Left ventricle myocardium inferior (tissue), 1 donor: ENCODE measurements at regions not wholly inside any gene's neighbourhood (a gene's known extent, or its start where the extent isn't known, plus 50 kb on each side); places are given as distances from the start of the nearest gene placed in this dataset.
A peak's percentile ranks its signal among the peaks of the same experiment; 100 is the strongest.

Source experiments
- DNase-seq: peaks from one replicate; pipeline ENCODE4 v3.0.0-alpha.2; 2020
- H3K27ac ChIP-seq: fragments of 200-600 bp; replicated peaks from 2 replicates; pipeline ENCODE4 v1.8.0; 2021
- H3K27me3 ChIP-seq: fragments of 200-600 bp; 2 replicates; pipeline ENCODE4 v1.8.0; 2021; ENCODE audit warnings: low read depth
- H3K36me3 ChIP-seq: fragments of 200-600 bp; 2 replicates; pipeline ENCODE4 v1.8.0; 2021
- H3K4me1 ChIP-seq: fragments of 200-600 bp; 2 replicates; pipeline ENCODE4 v1.8.0; 2021
- H3K4me3 ChIP-seq: fragments of 200-600 bp; 2 replicates; pipeline ENCODE4 v1.8.0; 2021; ENCODE audit warnings: mild to moderate bottlenecking, moderate library complexity
- H3K9me3 ChIP-seq: fragments of 200-600 bp; replicated peaks from 2 replicates; pipeline ENCODE4 v1.8.0; 2021
- intact Hi-C: fragments of 100-400 bp; cut with micrococcal nuclease; formaldehyde crosslinking; loops from one replicate; pipeline ENCODE4 v1.11.0; 2022
- TF ChIP-seq, protein P1 (sequence below): fragments of 200-600 bp; IDR thresholded peaks from 2 replicates; pipeline ENCODE4 v1.8.0; 2021; ENCODE audit warnings: antibody characterized with exemption, mild to moderate bottlenecking, borderline replicate concordance
- donor health status: DM: no; HTN: yes; CAD: no; lungs with severe emphysema.

GRCh38 chr17:33501185-33501584, 208.1 kb upstream of the ASIC2 start:
- Histone ChIP-seq H3K9me3 (no peaks in the 10 kb centered on the region), H3K27ac (no peak overlapping the region), H3K36me3 (no peaks in the 10 kb centered on the region), H3K27me3 (peaks cover 23% of the 10 kb centered on the region), H3K4me3 (no peak overlapping the region), H3K4me1 (peaks cover 10% of the 10 kb centered on the region)
- intact Hi-C loops = no loop called here
- TF ChIP-seq, protein P1, sequence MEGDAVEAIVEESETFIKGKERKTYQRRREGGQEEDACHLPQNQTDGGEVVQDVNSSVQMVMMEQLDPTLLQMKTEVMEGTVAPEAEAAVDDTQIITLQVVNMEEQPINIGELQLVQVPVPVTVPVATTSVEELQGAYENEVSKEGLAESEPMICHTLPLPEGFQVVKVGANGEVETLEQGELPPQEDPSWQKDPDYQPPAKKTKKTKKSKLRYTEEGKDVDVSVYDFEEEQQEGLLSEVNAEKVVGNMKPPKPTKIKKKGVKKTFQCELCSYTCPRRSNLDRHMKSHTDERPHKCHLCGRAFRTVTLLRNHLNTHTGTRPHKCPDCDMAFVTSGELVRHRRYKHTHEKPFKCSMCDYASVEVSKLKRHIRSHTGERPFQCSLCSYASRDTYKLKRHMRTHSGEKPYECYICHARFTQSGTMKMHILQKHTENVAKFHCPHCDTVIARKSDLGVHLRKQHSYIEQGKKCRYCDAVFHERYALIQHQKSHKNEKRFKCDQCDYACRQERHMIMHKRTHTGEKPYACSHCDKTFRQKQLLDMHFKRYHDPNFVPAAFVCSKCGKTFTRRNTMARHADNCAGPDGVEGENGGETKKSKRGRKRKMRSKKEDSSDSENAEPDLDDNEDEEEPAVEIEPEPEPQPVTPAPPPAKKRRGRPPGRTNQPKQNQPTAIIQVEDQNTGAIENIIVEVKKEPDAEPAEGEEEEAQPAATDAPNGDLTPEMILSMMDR = no peak
- no peak for DNase-seq

DNA sequence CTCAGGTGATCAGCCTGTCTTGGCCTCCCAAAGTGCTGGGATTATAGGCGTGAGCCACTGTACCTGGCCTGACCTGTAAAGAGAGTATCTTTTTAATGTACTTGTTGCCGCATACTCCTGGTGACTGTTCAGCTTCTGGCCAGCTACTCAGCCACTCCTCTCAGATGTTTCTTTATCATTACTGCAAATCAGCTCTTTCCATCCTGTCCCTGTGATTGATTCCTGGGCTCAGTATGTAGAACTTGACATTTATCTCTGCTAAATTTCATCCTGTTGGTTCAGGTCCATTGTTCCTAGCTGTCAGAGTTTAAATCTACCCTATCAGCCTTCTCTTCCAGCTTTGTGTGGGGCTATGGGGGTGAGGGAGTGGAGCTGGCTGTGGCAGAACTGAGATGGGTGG, 211.5 kb upstream of the ASIC2 start:
- H3K27ac ChIP-seq = no peak overlapping the region
- intact Hi-C loops = no loop called here
- TF ChIP-seq, protein P1 = no peak
- H3K36me3 ChIP-seq = no peaks in the 10 kb centered on the region
- peaks cover 34% of the 10 kb centered on the region for H3K27me3 ChIP-seq
- no peak for DNase-seq
- no peak overlapping the region for H3K4me3 ChIP-seq
- no peaks in the 10 kb centered on the region for H3K9me3 ChIP-seq
- peaks cover 10% of the 10 kb centered on the region for H3K4me1 ChIP-seq

- Histone ChIP-seq H3K27ac (peak overlapping the region; percentile 53), H3K4me3 (no peak overlapping the region), H3K4me1 (no peaks in the 10 kb centered on the region), H3K27me3 (peaks cover 49% of the 10 kb centered on the region), H3K36me3 (no peaks in the 10 kb centered on the region), H3K9me3 (no peaks in the 10 kb centered on the region)
- DNase-seq = no peak
- intact Hi-C loops = no loop called here
- TF ChIP-seq, protein P1 = no peak
Observed at GRCh38 chr17:33506889-33507650, 214.0 kb upstream of the ASIC2 start.

DNA sequence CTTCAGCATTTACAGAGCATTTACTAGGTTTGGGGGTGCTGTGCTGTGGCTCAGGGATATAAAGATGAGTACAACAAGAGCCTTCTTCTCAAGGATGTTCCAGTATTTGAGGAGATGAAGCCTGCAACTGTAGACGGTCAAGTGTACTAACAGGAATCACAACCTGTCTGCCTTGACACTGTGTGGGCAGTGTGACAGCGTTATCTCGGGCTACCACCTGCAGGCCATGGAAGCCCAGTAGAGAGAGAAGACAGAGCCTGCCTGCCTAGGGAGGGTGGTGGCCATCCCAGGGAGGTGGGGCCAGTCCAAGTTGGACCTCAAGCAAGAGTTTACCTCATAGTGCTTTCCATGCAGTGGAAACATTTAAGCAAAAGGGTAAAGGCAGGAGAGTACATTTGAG, 215.1 kb upstream of the ASIC2 start:
- Histone ChIP-seq H3K4me1 (no peaks in the 10 kb centered on the region), H3K27me3 (peaks cover 53% of the 10 kb centered on the region), H3K4me3 (no peak overlapping the region), H3K9me3 (peaks cover 6% of the 10 kb centered on the region), H3K27ac (no peak overlapping the region), H3K36me3 (no peaks in the 10 kb centered on the region)
- intact Hi-C loops = no loop called here
- TF ChIP-seq, protein P1 = no peak
- no peak for DNase-seq

- no peaks in the 10 kb centered on the region for H3K36me3 ChIP-seq
- H3K9me3 ChIP-seq = peaks cover 9% of the 10 kb centered on the region
- no peaks in the 10 kb centered on the region for H3K4me1 ChIP-seq
- no peak for DNase-seq
- H3K27ac ChIP-seq = no peak overlapping the region
- intact Hi-C loops = no loop called here
- TF ChIP-seq, protein P1 = no peak
- no peak overlapping the region for H3K4me3 ChIP-seq
- peaks cover 48% of the 10 kb centered on the region for H3K27me3 ChIP-seq
Observed at GRCh38 chr17:33509331-33509730, 216.2 kb upstream of the ASIC2 start.
